GM23338 (cell line): ENCODE measurements at regions not wholly inside any gene's neighbourhood (a gene's known extent, or its start where the extent isn't known, plus 50 kb on each side); places are given as distances from the start of the nearest gene placed in this dataset.

Source experiments
- CREB1 ChIP-seq: fragments of 250-450 bp; sonication (Bioruptor Pico); IDR thresholded peaks from 2 replicates; pipeline ENCODE4 v1.5.0; 2020; ENCODE audit warnings: low read depth, mild to moderate bottlenecking, moderate library complexity
- EZH2 ChIP-seq: fragments of 200-600 bp; sonication (generic); IDR thresholded peaks from one replicate; pipeline ENCODE4 v1.8.0; 2017; ENCODE audit warnings: antibody characterized with exemption, mild to moderate bottlenecking, low read depth; ENCODE audit not compliant: unreplicated experiment
- EZH2phosphoT487 ChIP-seq: fragments of 200-600 bp; sonication (generic); IDR thresholded peaks from one replicate; pipeline ENCODE4 v1.8.1; 2018; ENCODE audit warnings: antibody characterized with exemption; ENCODE audit not compliant: unreplicated experiment
- JUNB ChIP-seq: IDR thresholded peaks from one replicate; pipeline ENCODE4 v1.6.1; 2016; ENCODE audit warnings: antibody characterized with exemption; ENCODE audit not compliant: unreplicated experiment
- NANOG ChIP-seq: IDR thresholded peaks from 2 replicates; pipeline ENCODE4 v1.6.1; 2016; ENCODE audit warnings: antibody characterized with exemption, borderline replicate concordance
- POLR2AphosphoS5 ChIP-seq: IDR thresholded peaks from 2 replicates; pipeline ENCODE4 v1.6.1; 2016; ENCODE audit warnings: antibody characterized with exemption, low read depth
- STAT1 ChIP-seq: IDR thresholded peaks from one replicate; pipeline ENCODE4 v1.6.1; 2016; ENCODE audit warnings: antibody characterized with exemption; ENCODE audit not compliant: unreplicated experiment
- ZNF114 ChIP-seq: fragments of 250-450 bp; sonication (Bioruptor Pico); IDR thresholded peaks from 2 replicates; pipeline ENCODE4 v1.5.0; 2020; ENCODE audit warnings: mild to moderate bottlenecking, moderate library complexity
- ZNF331 ChIP-seq: fragments of 250-450 bp; sonication (Bioruptor Pico); IDR thresholded peaks from 2 replicates; pipeline ENCODE4 v1.5.0; 2020; ENCODE audit warnings: low read depth, mild to moderate bottlenecking, moderate library complexity
- TF ChIP-seq, protein P1 (sequence below), 2 experiments: fragments of 200-600 bp in 1 of 2; sonication (generic) in 1 of 2; conservative IDR thresholded peaks; 2 replicates each; pipeline versions ENCODE4 v1.5.1 to v1.6.1; 2016 to 2017; ENCODE audit warnings: antibody characterized with exemption in 2 of 2, low read depth in 2 of 2, mild to moderate bottlenecking in 2 of 2, moderate library complexity in 1 of 2
- TF ChIP-seq, protein P2 (sequence below): IDR thresholded peaks from one replicate; pipeline ENCODE4 v1.6.1; 2018; ENCODE audit warnings: antibody characterized with exemption; ENCODE audit not compliant: unreplicated experiment
- TF ChIP-seq, protein P3 (sequence below): IDR thresholded peaks from 2 replicates; pipeline ENCODE4 v1.6.1; 2016; ENCODE audit warnings: antibody characterized with exemption

DNA sequence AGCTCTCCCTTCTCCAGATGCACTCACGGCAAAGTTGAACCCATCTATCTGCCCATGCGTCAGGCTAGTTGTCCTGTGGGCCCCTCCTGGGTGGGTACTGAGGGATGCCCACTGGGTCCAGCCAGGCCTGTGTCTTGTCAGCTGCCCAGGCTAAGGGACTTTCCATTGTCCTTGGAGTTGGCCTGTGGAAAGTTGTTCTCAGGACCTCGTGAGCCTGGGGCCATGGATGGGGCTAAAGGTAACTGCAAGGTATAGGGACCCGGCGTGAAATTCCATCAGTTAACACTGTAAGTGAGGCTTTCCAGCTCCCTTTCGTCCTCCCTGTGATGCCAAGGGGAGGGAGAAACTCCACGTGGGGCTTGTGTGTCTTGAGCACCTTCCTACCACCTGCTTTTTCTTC is 126.5 kb downstream of the CEBPB start:
- TF ChIP-seq, protein P1, sequence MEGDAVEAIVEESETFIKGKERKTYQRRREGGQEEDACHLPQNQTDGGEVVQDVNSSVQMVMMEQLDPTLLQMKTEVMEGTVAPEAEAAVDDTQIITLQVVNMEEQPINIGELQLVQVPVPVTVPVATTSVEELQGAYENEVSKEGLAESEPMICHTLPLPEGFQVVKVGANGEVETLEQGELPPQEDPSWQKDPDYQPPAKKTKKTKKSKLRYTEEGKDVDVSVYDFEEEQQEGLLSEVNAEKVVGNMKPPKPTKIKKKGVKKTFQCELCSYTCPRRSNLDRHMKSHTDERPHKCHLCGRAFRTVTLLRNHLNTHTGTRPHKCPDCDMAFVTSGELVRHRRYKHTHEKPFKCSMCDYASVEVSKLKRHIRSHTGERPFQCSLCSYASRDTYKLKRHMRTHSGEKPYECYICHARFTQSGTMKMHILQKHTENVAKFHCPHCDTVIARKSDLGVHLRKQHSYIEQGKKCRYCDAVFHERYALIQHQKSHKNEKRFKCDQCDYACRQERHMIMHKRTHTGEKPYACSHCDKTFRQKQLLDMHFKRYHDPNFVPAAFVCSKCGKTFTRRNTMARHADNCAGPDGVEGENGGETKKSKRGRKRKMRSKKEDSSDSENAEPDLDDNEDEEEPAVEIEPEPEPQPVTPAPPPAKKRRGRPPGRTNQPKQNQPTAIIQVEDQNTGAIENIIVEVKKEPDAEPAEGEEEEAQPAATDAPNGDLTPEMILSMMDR (conservative IDR thresholded peaks at IDR 0.05; ENCODE audit: low read depth in 2 of 2): no peak
- TF ChIP-seq EZH2phosphoT487 (no peak), JUNB (no peak), CREB1 (CRISPR knock-in tag) (no peak), EZH2 (no peak), POLR2AphosphoS5 (no peak), ZNF331 (CRISPR knock-in tag) (no peak), ZNF114 (CRISPR knock-in tag) (no peak), STAT1 (no peak), NANOG (no peak)
- TF ChIP-seq, protein P2, sequence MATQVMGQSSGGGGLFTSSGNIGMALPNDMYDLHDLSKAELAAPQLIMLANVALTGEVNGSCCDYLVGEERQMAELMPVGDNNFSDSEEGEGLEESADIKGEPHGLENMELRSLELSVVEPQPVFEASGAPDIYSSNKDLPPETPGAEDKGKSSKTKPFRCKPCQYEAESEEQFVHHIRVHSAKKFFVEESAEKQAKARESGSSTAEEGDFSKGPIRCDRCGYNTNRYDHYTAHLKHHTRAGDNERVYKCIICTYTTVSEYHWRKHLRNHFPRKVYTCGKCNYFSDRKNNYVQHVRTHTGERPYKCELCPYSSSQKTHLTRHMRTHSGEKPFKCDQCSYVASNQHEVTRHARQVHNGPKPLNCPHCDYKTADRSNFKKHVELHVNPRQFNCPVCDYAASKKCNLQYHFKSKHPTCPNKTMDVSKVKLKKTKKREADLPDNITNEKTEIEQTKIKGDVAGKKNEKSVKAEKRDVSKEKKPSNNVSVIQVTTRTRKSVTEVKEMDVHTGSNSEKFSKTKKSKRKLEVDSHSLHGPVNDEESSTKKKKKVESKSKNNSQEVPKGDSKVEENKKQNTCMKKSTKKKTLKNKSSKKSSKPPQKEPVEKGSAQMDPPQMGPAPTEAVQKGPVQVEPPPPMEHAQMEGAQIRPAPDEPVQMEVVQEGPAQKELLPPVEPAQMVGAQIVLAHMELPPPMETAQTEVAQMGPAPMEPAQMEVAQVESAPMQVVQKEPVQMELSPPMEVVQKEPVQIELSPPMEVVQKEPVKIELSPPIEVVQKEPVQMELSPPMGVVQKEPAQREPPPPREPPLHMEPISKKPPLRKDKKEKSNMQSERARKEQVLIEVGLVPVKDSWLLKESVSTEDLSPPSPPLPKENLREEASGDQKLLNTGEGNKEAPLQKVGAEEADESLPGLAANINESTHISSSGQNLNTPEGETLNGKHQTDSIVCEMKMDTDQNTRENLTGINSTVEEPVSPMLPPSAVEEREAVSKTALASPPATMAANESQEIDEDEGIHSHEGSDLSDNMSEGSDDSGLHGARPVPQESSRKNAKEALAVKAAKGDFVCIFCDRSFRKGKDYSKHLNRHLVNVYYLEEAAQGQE: no peak
- TF ChIP-seq, protein P3, sequence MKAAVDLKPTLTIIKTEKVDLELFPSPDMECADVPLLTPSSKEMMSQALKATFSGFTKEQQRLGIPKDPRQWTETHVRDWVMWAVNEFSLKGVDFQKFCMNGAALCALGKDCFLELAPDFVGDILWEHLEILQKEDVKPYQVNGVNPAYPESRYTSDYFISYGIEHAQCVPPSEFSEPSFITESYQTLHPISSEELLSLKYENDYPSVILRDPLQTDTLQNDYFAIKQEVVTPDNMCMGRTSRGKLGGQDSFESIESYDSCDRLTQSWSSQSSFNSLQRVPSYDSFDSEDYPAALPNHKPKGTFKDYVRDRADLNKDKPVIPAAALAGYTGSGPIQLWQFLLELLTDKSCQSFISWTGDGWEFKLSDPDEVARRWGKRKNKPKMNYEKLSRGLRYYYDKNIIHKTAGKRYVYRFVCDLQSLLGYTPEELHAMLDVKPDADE: no peak
